PC-3 (cell line): ENCODE measurements at regions not wholly inside any gene's neighbourhood (a gene's known extent, or its start where the extent isn't known, plus 50 kb on each side); places are given as distances from the start of the nearest gene placed in this dataset.

Experiments
- EZH2phosphoT487 ChIP-seq: fragments of 300-600 bp; sonication (generic); IDR thresholded peaks from 2 replicates; pipeline ENCODE4 v1.6.1; 2018; ENCODE audit warnings: mild to moderate bottlenecking, antibody characterized with exemption, low read length, borderline replicate concordance
- TF ChIP-seq, protein P1 (sequence below): fragments of 300-600 bp; sonication (generic); conservative IDR thresholded peaks from 2 replicates; pipeline ENCODE4 v1.5.1; 2017; ENCODE audit warnings: antibody characterized with exemption, low read depth, mild to moderate bottlenecking, low read length

DNA sequence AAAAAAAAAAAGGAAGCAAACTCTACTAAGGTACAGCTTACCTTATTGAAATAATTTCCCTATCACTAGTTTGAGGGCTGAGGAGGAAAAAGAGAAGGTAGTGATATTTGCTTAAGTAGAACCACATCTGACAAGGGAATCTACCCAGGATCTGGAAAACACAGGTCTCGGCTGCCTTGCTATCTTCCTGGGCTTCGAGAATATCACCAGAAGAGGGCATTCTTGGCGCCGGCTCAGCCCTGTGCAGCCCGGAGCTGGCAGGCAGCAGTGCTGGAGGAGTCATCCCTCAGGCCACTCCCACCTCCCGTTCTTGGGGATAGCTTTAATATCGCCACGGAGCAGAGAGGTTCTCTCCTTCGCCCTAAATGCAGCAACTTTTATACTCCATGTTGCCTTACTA, 1181.2 kb downstream of the VRK1 start:
- TF ChIP-seq, protein P1, sequence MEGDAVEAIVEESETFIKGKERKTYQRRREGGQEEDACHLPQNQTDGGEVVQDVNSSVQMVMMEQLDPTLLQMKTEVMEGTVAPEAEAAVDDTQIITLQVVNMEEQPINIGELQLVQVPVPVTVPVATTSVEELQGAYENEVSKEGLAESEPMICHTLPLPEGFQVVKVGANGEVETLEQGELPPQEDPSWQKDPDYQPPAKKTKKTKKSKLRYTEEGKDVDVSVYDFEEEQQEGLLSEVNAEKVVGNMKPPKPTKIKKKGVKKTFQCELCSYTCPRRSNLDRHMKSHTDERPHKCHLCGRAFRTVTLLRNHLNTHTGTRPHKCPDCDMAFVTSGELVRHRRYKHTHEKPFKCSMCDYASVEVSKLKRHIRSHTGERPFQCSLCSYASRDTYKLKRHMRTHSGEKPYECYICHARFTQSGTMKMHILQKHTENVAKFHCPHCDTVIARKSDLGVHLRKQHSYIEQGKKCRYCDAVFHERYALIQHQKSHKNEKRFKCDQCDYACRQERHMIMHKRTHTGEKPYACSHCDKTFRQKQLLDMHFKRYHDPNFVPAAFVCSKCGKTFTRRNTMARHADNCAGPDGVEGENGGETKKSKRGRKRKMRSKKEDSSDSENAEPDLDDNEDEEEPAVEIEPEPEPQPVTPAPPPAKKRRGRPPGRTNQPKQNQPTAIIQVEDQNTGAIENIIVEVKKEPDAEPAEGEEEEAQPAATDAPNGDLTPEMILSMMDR = peak; percentile 57
- no peak for TF ChIP-seq EZH2phosphoT487
